ENCODE measurements at regions not wholly inside any gene's neighbourhood (a gene's known extent, or its start where the extent isn't known, plus 50 kb on each side); places are given as distances from the start of the nearest gene placed in this dataset.

- peaks cover 18% of the 10 kb centered on the region for H3K27me3 Mint-ChIP-seq (ENCODE audit: unreplicated experiment)
- no peak for DNase-seq (ENCODE audit: extremely low spot score, unreplicated experiment)
- H3K27ac Mint-ChIP-seq (ENCODE audit: unreplicated experiment) = no peak overlapping the region
- no peak overlapping the region for H3K4me3 Mint-ChIP-seq (ENCODE audit: unreplicated experiment)
- no peaks in the 10 kb centered on the region for H3K36me3 Mint-ChIP-seq (ENCODE audit: unreplicated experiment)
- no peaks in the 10 kb centered on the region for H3K9me3 Mint-ChIP-seq (ENCODE audit: unreplicated experiment)
- TF ChIP-seq CTCF (IDR thresholded peaks at IDR 0.05) = no peak
- peaks cover 13% of the 10 kb centered on the region for H3K4me1 Mint-ChIP-seq (ENCODE audit: unreplicated experiment)
These were observed 249.4 kb downstream of the KCTD12 start for GRCh38 chr13:76636829-76637228.

- DNase-seq (ENCODE audit: extremely low spot score, unreplicated experiment) = no peak
- H3K4me1 Mint-ChIP-seq (ENCODE audit: unreplicated experiment) = peaks cover 13% of the 10 kb centered on the region
- no peak for TF ChIP-seq CTCF (IDR thresholded peaks at IDR 0.05)
- no peak overlapping the region for H3K27ac Mint-ChIP-seq (ENCODE audit: unreplicated experiment)
- H3K36me3 Mint-ChIP-seq (ENCODE audit: unreplicated experiment) = no peaks in the 10 kb centered on the region
- peaks cover 18% of the 10 kb centered on the region for H3K27me3 Mint-ChIP-seq (ENCODE audit: unreplicated experiment)
- H3K4me3 Mint-ChIP-seq (ENCODE audit: unreplicated experiment) = no peak overlapping the region
- H3K9me3 Mint-ChIP-seq (ENCODE audit: unreplicated experiment) = no peaks in the 10 kb centered on the region
These were observed 250.7 kb downstream of the KCTD12 start for GRCh38 chr13:76635232-76636230.

- no peaks in the 10 kb centered on the region for H3K9me3 Mint-ChIP-seq (ENCODE audit: unreplicated experiment)
- H3K27ac Mint-ChIP-seq (ENCODE audit: unreplicated experiment) = no peak overlapping the region
- no peak for TF ChIP-seq CTCF (IDR thresholded peaks at IDR 0.05)
- peaks cover 13% of the 10 kb centered on the region for H3K4me1 Mint-ChIP-seq (ENCODE audit: unreplicated experiment)
- H3K36me3 Mint-ChIP-seq (ENCODE audit: unreplicated experiment) = no peaks in the 10 kb centered on the region
- H3K4me3 Mint-ChIP-seq (ENCODE audit: unreplicated experiment) = no peak overlapping the region
- peaks cover 18% of the 10 kb centered on the region for H3K27me3 Mint-ChIP-seq (ENCODE audit: unreplicated experiment)
- no peak for DNase-seq (ENCODE audit: extremely low spot score, unreplicated experiment)
These were observed 251.6 kb downstream of the KCTD12 start for GRCh38 chr13:76634431-76635191.

GRCh38 chr13:76632401-76633044 is 253.7 kb downstream of the KCTD12 start:
- no peak overlapping the region for H3K4me3 Mint-ChIP-seq (ENCODE audit: unreplicated experiment)
- H3K4me1 Mint-ChIP-seq (ENCODE audit: unreplicated experiment) = peaks cover 4% of the 10 kb centered on the region
- no peak for DNase-seq (ENCODE audit: extremely low spot score, unreplicated experiment)
- H3K9me3 Mint-ChIP-seq (ENCODE audit: unreplicated experiment) = no peaks in the 10 kb centered on the region
- H3K36me3 Mint-ChIP-seq (ENCODE audit: unreplicated experiment) = no peaks in the 10 kb centered on the region
- no peak overlapping the region for H3K27ac Mint-ChIP-seq (ENCODE audit: unreplicated experiment)
- no peak for TF ChIP-seq CTCF (IDR thresholded peaks at IDR 0.05)
- H3K27me3 Mint-ChIP-seq (ENCODE audit: unreplicated experiment) = peaks cover 15% of the 10 kb centered on the region
